AG04449 (cell line): ENCODE measurements at regions not wholly inside any gene's neighbourhood (a gene's known extent, or its start where the extent isn't known, plus 50 kb on each side); places are given as distances from the start of the nearest gene placed in this dataset.

ENCODE experiments used
- CTCF ChIA-PET: fragments of 350-600 bp; formaldehyde crosslinking; extraction: SDS; loops from one replicate; lab custom pipeline; 2021; ENCODE audit warnings: antibody characterized with exemption; lab: Yijun Ruan, JAX
- POLR2A ChIA-PET: fragments of 400-600, 350-600 bp; formaldehyde crosslinking; extraction: SDS; loops from one replicate; lab custom pipeline; 2020; ENCODE audit warnings: antibody characterized with exemption, inconsistent platforms; lab: Yijun Ruan, JAX
- DNase-seq: peaks from one replicate; pipeline ENCODE4 v3.0.0-alpha.2; 2010; ENCODE audit warnings: low read depth, low spot score
- H3K4me3 ChIP-seq: 2 replicates; pipeline ENCODE4 v1.5.1; 2011; ENCODE audit warnings: low read depth, mild to moderate bottlenecking, control low read depth, low read length
- CTCF ChIP-seq: IDR thresholded peaks from one replicate; pipeline ENCODE4 v1.5.1; 2011; ENCODE audit warnings: mild to moderate bottlenecking, moderate library complexity, low read length, control low read depth, inconsistent platforms; ENCODE audit not compliant: insufficient read depth; ENCODE audit errors: missing control alignments

- no peak for DNase-seq
- CTCF ChIA-PET, result no interaction called here
- no peak overlapping the region for H3K4me3 ChIP-seq
- POLR2A ChIA-PET, result no interaction called here
- TF ChIP-seq CTCF, result no peak
These were observed 179.8 kb upstream of the ELAC2 start for GRCh38 chr17:13197586-13197985.

- no peak for DNase-seq
- POLR2A ChIA-PET, result no interaction called here
- CTCF ChIA-PET, result no interaction called here
- TF ChIP-seq CTCF, result no peak
- H3K4me3 ChIP-seq, result no peak overlapping the region
These were observed 177.1 kb upstream of the ELAC2 start for GRCh38 chr17:13194887-13195286.

DNA sequence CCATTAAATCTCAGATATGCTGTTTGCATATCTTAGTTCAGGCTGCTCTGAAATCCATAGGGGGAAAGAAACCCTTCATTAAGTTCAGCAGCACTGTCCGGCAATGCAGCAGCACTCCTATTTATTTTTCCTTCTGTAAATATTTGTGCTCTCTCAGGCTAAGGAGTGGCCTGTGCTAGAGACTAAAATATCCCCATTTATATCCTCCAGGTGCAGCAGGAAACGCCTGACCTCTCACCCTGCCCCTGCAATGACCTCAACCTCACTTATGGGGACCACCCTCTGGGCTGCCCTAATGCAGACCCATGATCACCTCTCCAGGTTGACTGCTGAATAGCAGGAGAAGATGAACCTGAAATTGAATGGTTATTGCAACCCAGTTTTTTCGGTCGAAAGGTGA lies 165.0 kb upstream of the ELAC2 start:
- no peak for TF ChIP-seq CTCF
- ChIA-PET POLR2A (no interaction called here), CTCF (interaction anchor here (0.6 to 1.9 kb wide), 2 partner anchors 8 to 1590 kb away, joined by 4 to 6 read pairs; no protein-coding TSS in a partner anchor)
- no peak for DNase-seq
- H3K4me3 ChIP-seq, result no peak overlapping the region

GRCh38 chr17:13182450-13182849 lies 164.6 kb upstream of the ELAC2 start:
- no peak for TF ChIP-seq CTCF
- H3K4me3 ChIP-seq, result no peak overlapping the region
- ChIA-PET POLR2A (no interaction called here), CTCF (interaction anchor here (0.6 to 1.9 kb wide), 2 partner anchors 9 to 1591 kb away, joined by 4 to 6 read pairs; no protein-coding TSS in a partner anchor)
- DNase-seq, result no peak

DNA sequence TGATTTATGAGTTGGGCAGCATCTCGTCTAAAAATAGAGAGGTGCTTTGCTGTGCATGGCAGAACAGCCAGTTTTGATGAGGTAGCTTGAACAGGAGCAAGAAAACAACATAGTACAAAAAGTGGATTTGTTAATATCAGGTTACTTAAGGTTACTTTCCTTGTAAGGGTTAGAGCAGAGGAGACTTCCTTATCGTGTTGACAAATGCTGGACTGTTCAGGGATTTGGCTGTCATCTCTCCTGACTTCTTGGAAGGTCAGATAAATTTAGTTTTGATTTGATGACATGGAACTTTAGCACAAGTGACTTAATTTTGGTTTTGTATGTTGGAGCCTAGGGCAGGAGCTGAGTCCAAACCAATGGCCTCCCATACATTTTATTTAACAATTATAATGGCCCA lies 163.9 kb upstream of the ELAC2 start:
- H3K4me3 ChIP-seq, result no peak overlapping the region
- ChIA-PET CTCF (interaction anchor here (1.9 kb wide), 1 partner anchor 9 kb away, joined by 6 read pairs; no protein-coding TSS in a partner anchor), POLR2A (no interaction called here)
- DNase-seq, result no peak
- no peak for TF ChIP-seq CTCF

DNA sequence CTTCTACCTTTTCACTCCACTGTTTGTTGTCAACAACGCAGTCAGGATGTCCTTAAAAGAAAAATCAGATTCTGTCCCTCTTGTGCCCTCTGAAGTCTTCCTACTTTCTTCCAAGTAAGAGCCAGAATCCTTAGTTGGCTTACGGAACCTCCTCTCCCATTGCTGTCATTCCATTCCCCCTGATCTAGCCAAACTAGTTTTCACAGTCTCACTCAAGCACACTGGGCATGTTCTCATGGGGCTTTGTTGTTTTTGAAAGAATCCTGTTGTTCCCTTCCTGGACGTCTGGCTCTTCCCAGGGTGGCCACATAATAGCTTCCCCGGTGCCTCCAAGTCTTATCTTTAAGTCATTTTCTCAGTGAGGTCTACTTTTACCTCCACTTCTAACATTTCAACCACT lies 158.6 kb upstream of the ELAC2 start:
- no peak for DNase-seq
- POLR2A ChIA-PET, result no interaction called here
- CTCF ChIA-PET, result no interaction called here
- no peak overlapping the region for H3K4me3 ChIP-seq
- no peak for TF ChIP-seq CTCF
